ENCODE measurements at regions not wholly inside any gene's neighbourhood (a gene's known extent, or its start where the extent isn't known, plus 50 kb on each side); places are given as distances from the start of the nearest gene placed in this dataset.

- no peak for TF ChIP-seq RFX5 (IDR thresholded peaks at IDR 0.05; ENCODE audit: borderline replicate concordance, low read depth, low read length)
Observed at GRCh38 chr7:115499956-115500355, 530.6 kb downstream of the TFEC start (continued).

GRCh38 chr7:115496006-115496405 lies 534.6 kb downstream of the TFEC start:
- no peak overlapping the region for H2AFZ ChIP-seq (ENCODE audit: low read length)
- no peaks in the 10 kb centered on the region for H3K36me3 ChIP-seq (ENCODE audit: control insufficient read depth in 2 of 4, insufficient read depth in 4 of 4, low read length in 3 of 4)
- H4K91ac ChIP-seq (replicated peaks; ENCODE audit: insufficient read length, low read length): no peak overlapping the region
- H3K23ac ChIP-seq (ENCODE audit: insufficient read length): no peak overlapping the region
- no peak overlapping the region for H2AK5ac ChIP-seq (ENCODE audit: low read depth, low read length)
- no peak overlapping the region for H3K9ac ChIP-seq (replicated peaks in 1 of 4; ENCODE audit: extremely low read depth in 1 of 4, low read depth in 3 of 4, low read length in 3 of 4)
- H3K4me3 ChIP-seq (ENCODE audit: extremely low read depth in 1 of 4, insufficient read depth in 2 of 4, low read depth in 3 of 4, low read length in 4 of 4): no peak overlapping the region
- ChIA-PET CTCF (ENCODE audit: partially characterized antibody) (interaction anchor here (1.8 kb wide), 1 partner anchor 19 kb away, joined by 3 read pairs; no protein-coding TSS in a partner anchor), POLR2A (ENCODE audit: partially characterized antibody) (no interaction called here)
- H2BK5ac ChIP-seq (ENCODE audit: low read depth, low read length): no peak overlapping the region
- no peak overlapping the region for H3K4me2 ChIP-seq (ENCODE audit: insufficient read depth in 1 of 2, low read depth in 2 of 2, low read length in 2 of 2)
- no peaks in the 10 kb centered on the region for H3K9me3 ChIP-seq (ENCODE audit: insufficient read depth in 2 of 2, low read depth in 1 of 2, low read length in 1 of 2)
- H2BK15ac ChIP-seq (ENCODE audit: low read length): no peak overlapping the region
- TF ChIP-seq YY1 (IDR thresholded peaks at IDR 0.05; ENCODE audit: low read depth, low read length) (no peak), RXRA (IDR thresholded peaks at IDR 0.05; ENCODE audit: insufficient read depth, low read depth, low read length) (no peak), RAD21 (IDR thresholded peaks at IDR 0.05 in 1 of 2, conservative IDR thresholded peaks at IDR 0.05 in 1 of 2; ENCODE audit: low read depth in 2 of 2, low read length in 2 of 2) (no peak), TEAD4 (IDR thresholded peaks at IDR 0.05; ENCODE audit: low read depth, low read length) (no peak), POU5F1 (IDR thresholded peaks at IDR 0.05; ENCODE audit: low read depth, low read length) (no peak), ATF3 (IDR thresholded peaks at IDR 0.05; ENCODE audit: insufficient read depth, low read depth, low read length) (no peak), EZH2 (IDR thresholded peaks at IDR 0.05; ENCODE audit: low read depth, low read length, severe bottlenecking) (no peak), RBBP5 (IDR thresholded peaks at IDR 0.05; ENCODE audit: borderline replicate concordance, low read depth, low read length) (no peak)
- WGBS, 2 experiments (ENCODE audit: extremely low coverage in 1 of 2, insufficient coverage in 1 of 2, insufficient read length in 1 of 2, insufficient replicate concordance in 2 of 2, low coverage in 1 of 2, low lambda C conversion rate in 2 of 2, missing lambda C conversion rate in 1 of 2): 92% methylated on average over 5 of the region's 5 CpGs; no CpG with 5 or more reads in 1 of the 2 experiments
- no peaks in the 10 kb centered on the region for H3K79me2 ChIP-seq (ENCODE audit: control insufficient read depth in 1 of 2, insufficient read depth in 2 of 2, low read length in 2 of 2)
- H2BK20ac ChIP-seq (ENCODE audit: low read length): no peak overlapping the region
- H3K23me2 ChIP-seq (ENCODE audit: low read depth, low read length): no peaks in the 10 kb centered on the region
- H4K5ac ChIP-seq (ENCODE audit: insufficient read length, low read depth, low read length): no peak overlapping the region
- no peak overlapping the region for H2BK120ac ChIP-seq (replicated peaks; ENCODE audit: low read depth, low read length)
- no peak overlapping the region for H3K27ac ChIP-seq (ENCODE audit: low read depth, low read length)
- no peak for FAIRE-seq
- no peak for DNase-seq (ENCODE audit: low read depth in 1 of 2, low spot score in 2 of 2)
- H3K79me1 ChIP-seq (ENCODE audit: low read depth, low read length): no peaks in the 10 kb centered on the region
- H3K27me3 ChIP-seq (replicated peaks in 1 of 4; ENCODE audit: control insufficient read depth in 3 of 4, extremely low read depth in 1 of 4, insufficient read depth in 3 of 4, low read length in 3 of 4): no peaks in the 10 kb centered on the region
- H4K8ac ChIP-seq (ENCODE audit: extremely low read depth, insufficient read depth, low read length): no peak overlapping the region
- H3K14ac ChIP-seq (ENCODE audit: insufficient read length): no peak overlapping the region
- no peak overlapping the region for H2BK12ac ChIP-seq (ENCODE audit: low read depth, low read length)
- no peak overlapping the region for H3K56ac ChIP-seq (replicated peaks; ENCODE audit: insufficient read length, low read depth, low read length)
- H4K20me1 ChIP-seq (replicated peaks in 1 of 2; ENCODE audit: control insufficient read depth in 1 of 2, insufficient read depth in 2 of 2, low read length in 2 of 2): no peaks in the 10 kb centered on the region
- no peak overlapping the region for H3K18ac ChIP-seq (ENCODE audit: extremely low read depth, low read length)
- no peak overlapping the region for H3K4ac ChIP-seq (replicated peaks; ENCODE audit: insufficient read length, low read depth, low read length)
- H3K4me1 ChIP-seq (replicated peaks in 1 of 4; ENCODE audit: control insufficient read depth in 3 of 4, insufficient read depth in 4 of 4, low read length in 3 of 4): no peaks in the 10 kb centered on the region; a peak in 1 of 7 replicates
